ENCODE measurements at regions not wholly inside any gene's neighbourhood (a gene's known extent, or its start where the extent isn't known, plus 50 kb on each side); places are given as distances from the start of the nearest gene placed in this dataset.

DNA sequence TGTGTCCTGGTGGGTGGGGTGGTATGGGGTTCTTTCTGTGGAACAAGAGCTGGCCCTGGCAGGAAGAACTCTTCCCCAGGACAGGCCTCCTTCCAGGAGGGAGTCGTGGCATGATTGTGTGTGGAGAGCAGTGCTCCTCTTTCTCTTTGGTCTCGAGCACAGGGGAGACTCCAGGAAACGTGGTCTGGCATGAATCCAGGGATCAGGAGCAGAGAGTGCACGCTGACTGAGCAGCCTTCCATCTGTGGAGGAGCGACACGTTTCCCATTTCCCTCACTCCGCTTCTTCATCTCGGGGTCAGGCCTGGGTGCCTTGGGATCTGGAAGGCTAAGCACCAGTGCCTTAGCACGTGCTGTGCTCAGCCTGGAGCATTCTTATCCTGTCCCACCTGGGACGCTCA, 132.0 kb upstream of the HDAC4 start:
- TF ChIP-seq POLR2A (IDR thresholded peaks at IDR 0.05) (no peak), CTCF (IDR thresholded peaks at IDR 0.05) (no peak)

Measured in testis (tissue), 2 donors.